ENCODE measurements at regions not wholly inside any gene's neighbourhood (a gene's known extent, or its start where the extent isn't known, plus 50 kb on each side); places are given as distances from the start of the nearest gene placed in this dataset.

GRCh38 chr3:157705258-157705657 lies 202.0 kb upstream of the VEPH1 start:
- DNase-seq (ENCODE audit: low read depth, low spot score): no peak
- TF ChIP-seq CTCF (IDR thresholded peaks at IDR 0.05; ENCODE audit: low read depth, low read length): no peak
- in situ Hi-C loops (cut with HindIII; ENCODE audit: low sequenced_read_pairs): no loop called here
- H3K4me3 ChIP-seq (ENCODE audit: low read depth, low read length): no peak overlapping the region

- no peak for TF ChIP-seq CTCF (IDR thresholded peaks at IDR 0.05; ENCODE audit: low read depth, low read length)
- DNase-seq (ENCODE audit: low read depth, low spot score): no peak
- in situ Hi-C loops (cut with HindIII; ENCODE audit: low sequenced_read_pairs): no loop called here
- H3K4me3 ChIP-seq (ENCODE audit: low read depth, low read length): no peak overlapping the region
These were observed 197.2 kb upstream of the VEPH1 start for GRCh38 chr3:157700405-157700804.

GRCh38 chr3:157695586-157695985 lies 192.4 kb upstream of the VEPH1 start:
- H3K4me3 ChIP-seq (ENCODE audit: low read depth, low read length): no peak overlapping the region
- in situ Hi-C loops (cut with HindIII; ENCODE audit: low sequenced_read_pairs): no loop called here
- no peak for TF ChIP-seq CTCF (IDR thresholded peaks at IDR 0.05; ENCODE audit: low read depth, low read length)
- DNase-seq (ENCODE audit: low read depth, low spot score): no peak

- TF ChIP-seq CTCF (IDR thresholded peaks at IDR 0.05; ENCODE audit: low read depth, low read length): no peak
- no peak overlapping the region for H3K4me3 ChIP-seq (ENCODE audit: low read depth, low read length)
- in situ Hi-C loops (cut with HindIII; ENCODE audit: low sequenced_read_pairs): no loop called here
- DNase-seq (ENCODE audit: low read depth, low spot score): no peak
These were observed 191.9 kb upstream of the VEPH1 start for GRCh38 chr3:157695103-157695502.

- in situ Hi-C loops (cut with HindIII; ENCODE audit: low sequenced_read_pairs): no loop called here
- no peak for DNase-seq (ENCODE audit: low read depth, low spot score)
- H3K4me3 ChIP-seq (ENCODE audit: low read depth, low read length): no peak overlapping the region
- no peak for TF ChIP-seq CTCF (IDR thresholded peaks at IDR 0.05; ENCODE audit: low read depth, low read length)
These were observed 190.5 kb upstream of the VEPH1 start for GRCh38 chr3:157693762-157694161.

- in situ Hi-C loops (cut with HindIII; ENCODE audit: low sequenced_read_pairs): no loop called here
- no peak for TF ChIP-seq CTCF (IDR thresholded peaks at IDR 0.05; ENCODE audit: low read depth, low read length)
- DNase-seq (ENCODE audit: low read depth, low spot score): no peak
- H3K4me3 ChIP-seq (ENCODE audit: low read depth, low read length): no peak overlapping the region
These were observed 189.3 kb upstream of the VEPH1 start for GRCh38 chr3:157692468-157692867.

- H3K4me3 ChIP-seq (ENCODE audit: low read depth, low read length): no peak overlapping the region
- no peak for TF ChIP-seq CTCF (IDR thresholded peaks at IDR 0.05; ENCODE audit: low read depth, low read length)
- no peak for DNase-seq (ENCODE audit: low read depth, low spot score)
- in situ Hi-C loops (cut with HindIII; ENCODE audit: low sequenced_read_pairs): no loop called here
These were observed 180.5 kb upstream of the VEPH1 start for GRCh38 chr3:157683668-157684067.
